GM21619 (cell line): ENCODE measurements at regions not wholly inside any gene's neighbourhood (a gene's known extent, or its start where the extent isn't known, plus 50 kb on each side); places are given as distances from the start of the nearest gene placed in this dataset.
"Not testable (repeated sequence)": the region's sequence is repeated elsewhere in the genome, so short reads cannot be mapped to it uniquely, and the experiment has no call there.

Experiments
- ATAC-seq: cut with Tn5 transposase; IDR thresholded peaks from one replicate; pipeline ENCODE4 v1.9.1; 2021; ENCODE audit not compliant: unreplicated experiment

DNA sequence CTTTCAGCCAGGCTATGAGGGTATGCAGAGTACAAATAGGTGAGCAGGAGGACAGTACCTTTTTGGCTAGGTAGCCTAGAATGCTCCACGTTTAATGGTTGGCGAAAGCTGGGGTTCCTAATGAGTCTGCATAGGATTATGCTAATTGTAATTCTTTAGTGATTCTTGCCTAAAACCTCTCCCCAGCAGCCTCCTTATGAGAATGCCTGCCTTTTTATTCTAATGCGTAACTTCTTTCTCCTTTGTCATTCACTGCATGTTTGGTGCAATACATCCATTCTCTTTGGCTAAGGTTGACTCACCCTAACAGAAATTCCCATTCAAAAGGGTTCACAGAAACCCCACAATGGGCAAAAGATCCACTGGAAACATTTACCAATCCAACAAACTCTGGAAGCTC, 752.2 kb downstream of the FSCB start:
- ATAC-seq, result no peak

DNA sequence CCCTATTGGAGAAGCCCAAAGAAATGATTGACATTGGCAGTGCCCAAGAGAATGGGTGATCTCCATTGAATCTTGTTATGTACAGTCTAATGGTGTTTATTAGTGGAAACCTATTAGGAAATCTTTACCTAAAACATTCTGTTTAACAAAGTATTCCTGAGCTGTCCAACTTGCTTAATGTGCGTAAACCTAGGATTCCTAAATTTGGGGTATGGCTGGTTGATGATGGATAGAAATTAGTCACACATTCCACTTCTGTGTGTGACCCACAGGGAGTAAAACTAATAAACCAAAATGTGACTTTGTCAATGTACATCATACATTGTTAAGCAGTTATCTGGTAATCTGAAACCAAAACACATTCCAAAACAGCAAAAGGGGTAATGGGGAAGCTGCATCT, 761.3 kb downstream of the FSCB start:
- ATAC-seq, result no peak

DNA sequence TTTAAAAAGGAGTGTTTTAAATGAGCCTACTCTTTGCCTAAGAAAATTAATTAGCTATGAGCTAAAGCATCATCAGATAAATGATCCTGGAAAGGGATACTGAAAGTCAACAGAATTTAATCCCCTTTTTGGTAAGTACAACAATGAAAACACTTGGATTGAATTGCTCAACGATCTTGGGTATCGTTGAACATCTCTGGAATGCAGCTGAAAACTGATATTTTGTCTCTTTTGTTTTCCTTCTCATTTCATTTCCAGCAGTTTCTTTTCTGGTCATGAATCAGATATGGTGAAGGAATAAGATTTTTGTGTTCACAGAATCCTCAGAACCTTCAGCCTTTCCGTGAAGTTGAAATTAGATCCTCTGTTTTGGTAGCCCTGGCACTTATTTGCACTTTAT, 771.2 kb downstream of the FSCB start:
- ATAC-seq, result no peak

DNA sequence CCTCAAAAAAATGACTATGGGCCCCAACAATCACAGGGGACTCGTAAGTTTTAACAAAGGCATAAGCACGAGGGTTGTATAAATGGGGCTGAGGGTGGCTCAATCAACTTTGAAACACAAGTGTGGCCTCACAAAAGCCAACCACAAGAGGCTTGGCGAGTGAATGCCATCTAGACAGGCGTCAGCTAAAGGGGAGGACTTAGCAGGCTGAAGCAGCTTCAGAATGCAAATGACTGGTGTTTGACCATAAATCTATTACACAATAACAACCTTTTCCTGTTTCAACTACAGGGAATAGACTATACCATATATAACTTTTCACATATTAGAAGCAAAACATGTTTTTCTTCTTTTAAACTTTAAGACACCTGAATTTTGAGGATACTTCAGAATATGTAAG, 777.9 kb downstream of the FSCB start:
- no peak for ATAC-seq

DNA sequence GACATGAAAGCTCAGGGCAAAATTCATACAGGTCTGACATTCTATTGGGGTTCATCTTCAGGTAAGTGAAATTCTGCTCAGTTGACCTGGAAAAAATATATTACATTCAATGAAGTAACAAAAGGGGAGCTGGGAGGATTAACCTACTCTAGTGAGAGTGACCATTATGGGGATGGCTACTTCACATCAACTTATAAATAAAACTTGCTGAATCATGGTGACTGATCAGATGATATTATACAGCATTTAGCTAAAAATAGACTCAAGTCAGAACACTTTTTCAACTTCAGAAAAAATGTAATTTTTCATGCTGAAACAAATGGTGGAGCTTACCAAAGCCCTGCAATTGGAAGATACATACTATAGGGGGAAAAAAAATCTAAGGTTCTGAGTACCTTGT, 800.2 kb downstream of the FSCB start:
- ATAC-seq, result no peak

DNA sequence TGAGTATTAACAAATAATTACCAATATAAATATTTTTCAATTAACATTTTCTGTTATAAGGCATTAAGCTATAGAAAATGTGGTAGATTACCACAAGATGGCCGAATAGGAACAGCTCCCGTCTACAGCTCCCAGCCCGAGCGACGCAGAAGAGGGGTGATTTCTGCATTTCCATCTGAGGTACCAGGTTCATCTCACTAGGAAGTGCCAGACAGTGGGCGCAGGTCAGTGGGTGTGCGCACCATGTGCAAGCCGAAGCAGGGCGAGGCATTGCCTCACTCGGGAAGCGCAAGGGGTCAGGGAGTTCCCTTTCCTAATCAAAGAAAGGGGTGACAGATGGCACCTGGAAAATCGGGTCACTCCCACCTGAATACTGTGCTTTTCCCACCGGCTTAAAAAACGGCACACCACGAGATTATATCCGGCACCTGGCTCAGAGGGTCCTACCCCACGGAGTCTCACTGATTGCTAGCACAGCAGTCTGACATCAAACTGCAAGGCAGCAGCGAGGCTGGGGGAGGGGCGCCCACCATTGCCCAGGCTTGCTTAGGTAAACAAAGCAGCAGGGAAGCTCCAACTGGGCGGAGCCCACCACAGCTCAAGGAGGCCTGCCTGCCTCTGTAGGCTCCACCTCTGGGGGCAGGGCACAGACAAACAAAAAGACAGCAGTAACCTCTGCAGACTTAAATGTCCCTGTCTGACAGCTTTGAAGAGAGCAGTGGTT, 808.4 kb downstream of the FSCB start:
- not testable (repeated sequence) for ATAC-seq

DNA sequence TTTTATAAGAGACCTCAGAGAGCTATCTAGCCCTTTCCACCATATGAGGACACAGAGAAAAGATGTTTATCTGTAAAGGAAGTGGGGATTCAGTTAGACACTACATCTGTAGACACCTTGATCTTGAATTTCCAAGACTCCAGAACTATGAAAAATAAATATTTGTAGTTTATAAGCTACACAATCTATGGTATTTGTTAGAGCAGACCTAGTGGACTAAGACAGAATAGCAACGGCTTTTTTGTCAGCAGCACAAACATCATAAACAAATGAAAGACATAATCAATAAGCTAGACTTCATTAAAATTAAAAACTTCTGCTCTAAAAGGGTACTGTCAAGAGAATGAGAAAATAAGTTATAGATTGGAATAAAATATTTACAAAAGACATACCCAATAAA, 810.1 kb downstream of the FSCB start:
- ATAC-seq, result no peak

DNA sequence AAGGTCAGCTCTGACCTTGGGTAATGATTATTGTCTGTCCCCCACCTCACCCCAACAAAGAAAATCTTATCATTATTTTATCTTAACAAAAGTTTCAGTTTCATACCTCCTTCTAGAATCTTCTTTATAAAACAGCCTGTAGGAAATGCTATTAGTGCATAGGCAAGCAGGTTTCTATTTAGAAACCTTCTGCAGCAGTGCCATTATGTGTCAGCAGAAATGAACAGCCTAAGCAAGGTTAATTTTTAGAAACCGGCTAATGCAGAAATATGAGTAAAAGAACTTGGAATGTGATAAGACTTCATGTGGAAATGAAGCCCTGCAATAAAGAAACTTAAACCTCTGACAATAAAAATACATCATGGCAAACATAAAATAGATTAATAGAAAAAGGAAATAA, 814.4 kb downstream of the FSCB start:
- no peak for ATAC-seq

DNA sequence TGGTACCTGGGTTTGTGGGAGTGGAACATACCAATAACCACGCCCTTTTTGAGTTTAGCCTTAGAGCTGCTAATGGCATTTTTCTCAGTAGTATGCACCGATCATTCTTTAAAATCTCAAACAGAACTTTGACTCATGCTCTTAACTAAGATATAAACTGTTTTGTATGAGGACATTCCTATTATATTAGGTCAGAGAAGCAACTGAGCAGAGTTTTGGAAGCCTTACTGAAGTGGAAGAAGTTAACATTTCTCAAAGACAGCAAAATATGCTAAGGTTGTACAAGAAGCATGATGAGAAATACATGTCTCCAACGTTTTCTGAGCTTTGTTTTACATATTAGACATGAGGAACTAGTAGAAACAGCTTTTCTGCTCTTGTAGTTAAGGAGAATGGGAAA, 819.2 kb downstream of the FSCB start:
- ATAC-seq, result no peak

DNA sequence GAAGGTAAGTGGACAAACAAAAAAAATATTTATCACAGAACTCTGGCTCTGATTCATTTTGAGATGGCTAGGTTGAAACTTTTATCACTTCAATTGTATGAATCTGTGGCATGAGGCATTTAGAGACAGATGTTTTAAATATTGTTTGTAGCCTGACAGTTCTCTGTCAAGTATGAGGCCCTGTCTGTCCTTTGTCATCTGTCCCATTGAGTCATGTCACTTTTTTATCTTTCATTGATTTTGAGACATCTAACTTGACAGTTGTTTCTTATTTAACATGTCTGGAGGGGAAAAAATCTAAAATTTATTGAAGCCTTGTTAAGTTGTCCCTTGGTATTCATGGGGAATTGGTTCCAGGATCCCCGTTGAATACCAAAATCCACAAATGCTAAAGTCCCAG, 829.5 kb downstream of the FSCB start:
- no peak for ATAC-seq

DNA sequence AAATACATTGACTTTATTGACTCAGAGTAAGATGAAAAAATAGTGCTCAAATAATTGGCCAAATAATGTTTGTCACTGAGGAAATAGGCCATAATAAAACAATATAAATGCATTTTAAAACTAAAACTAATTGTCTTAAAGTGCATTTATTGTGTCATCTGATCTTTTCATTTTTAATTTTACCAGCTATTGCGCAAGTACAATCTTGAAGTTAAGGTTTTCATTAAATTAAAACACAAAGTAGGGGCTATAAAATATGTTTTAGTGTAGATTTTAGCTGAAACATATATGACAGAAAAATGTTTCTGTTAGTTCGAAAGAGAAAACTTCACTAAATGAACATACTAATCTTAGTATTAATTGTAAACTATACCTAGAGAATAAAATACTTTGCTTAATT, 832.8 kb downstream of the FSCB start:
- ATAC-seq, result no peak

DNA sequence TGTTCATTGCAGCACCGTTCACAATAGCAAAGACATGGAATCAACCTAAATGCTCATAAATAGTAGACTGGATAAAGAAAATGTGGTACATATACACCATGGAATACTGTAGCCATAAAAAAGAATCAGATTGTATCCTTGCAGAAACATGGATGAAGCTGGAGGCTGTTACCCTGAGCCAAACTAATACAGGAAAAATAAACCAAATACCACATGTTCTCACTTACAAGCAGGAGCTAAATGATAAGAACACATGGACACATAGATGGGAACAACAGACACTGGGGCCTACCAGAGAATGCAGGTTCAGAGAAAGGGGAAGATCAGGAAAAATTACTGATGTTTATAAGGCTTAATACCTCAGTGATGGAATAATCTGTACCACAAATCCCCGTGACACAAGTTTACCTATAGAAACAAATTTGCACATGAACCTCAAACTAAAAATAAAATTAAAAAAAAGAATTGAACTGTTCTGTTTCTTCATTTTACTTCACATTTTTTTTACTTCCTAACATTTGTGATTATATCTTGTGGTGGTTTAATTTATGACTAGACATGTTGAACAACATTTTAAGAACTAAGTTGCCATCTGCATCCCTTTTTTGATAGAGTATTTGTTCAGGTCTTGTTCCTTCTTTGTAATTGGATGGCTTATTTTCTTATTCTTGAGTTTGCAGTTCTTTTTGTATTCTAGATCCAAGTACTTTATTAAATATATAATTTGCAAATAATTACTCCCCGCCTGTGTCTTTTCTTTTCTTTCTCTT, 835.2 kb downstream of the FSCB start:
- ATAC-seq, result no peak

DNA sequence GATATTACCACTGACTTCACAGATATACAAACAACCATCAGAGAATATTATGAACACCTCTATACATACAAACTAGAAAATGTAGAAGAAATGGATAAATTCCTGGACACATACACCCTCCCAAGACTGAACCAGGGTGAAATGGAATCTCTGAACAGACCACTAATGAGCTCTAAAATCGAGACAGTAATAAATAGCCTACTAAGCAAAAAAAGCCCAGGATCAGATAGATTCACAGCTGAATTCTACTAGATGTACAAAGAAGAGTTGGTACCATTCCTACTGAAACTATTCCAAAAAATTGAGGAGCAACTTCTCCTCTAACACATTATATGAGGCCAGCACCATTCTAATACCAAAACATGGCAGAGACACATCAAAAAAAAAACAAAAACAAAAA, 837.7 kb downstream of the FSCB start:
- no peak for ATAC-seq

DNA sequence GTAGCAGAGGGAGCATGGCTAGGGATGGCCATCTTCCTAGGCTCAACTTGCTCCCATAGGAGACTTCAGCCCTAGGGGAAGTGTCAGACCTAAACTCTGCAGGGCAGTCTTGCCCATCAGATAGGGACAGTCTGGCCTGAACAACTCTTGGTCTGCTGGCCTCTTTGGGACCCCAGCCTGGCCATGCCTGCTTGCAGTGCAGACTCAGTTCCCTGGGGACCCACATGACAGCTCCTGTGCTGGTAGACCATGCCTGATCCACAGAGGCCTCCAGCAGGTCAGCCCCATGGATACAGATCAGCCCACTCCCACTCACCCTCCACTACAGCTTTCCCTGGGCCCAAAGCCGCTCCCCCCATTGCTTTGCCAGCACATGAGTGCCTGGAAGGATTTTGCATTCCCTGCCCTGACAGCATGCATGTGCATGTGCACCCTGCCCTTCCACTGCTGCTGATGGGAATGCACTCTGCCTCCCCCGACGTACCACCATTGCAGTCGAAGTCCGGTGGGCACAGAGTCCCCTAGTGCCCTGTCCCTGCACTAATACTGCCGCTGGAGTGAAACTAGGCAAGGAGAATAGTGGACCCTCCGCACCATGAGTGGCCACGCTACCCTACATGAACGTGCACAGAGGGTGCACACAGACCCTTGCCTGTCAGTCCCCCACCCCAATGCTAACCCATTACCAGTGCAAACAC, 841.4 kb downstream of the FSCB start:
- ATAC-seq, result no peak

DNA sequence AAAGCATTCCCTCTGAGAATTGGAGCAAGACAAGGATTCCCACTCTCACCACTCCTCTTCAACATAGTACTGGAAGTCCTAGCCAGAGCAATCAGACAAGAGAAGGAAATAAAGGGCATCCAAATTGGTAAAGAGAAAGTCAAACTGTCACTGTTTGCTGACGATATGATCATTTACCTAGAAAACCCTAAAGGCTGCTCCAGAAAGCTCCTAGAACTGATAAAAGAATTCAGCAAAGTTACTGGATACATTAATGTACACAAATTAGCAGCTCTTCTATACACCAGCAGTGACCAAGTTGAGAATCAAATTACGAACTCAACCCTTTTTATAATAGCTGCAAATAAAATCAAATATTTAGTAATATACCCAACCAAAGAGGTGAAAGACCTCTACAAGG, 851.9 kb downstream of the FSCB start:
- not testable (repeated sequence) for ATAC-seq

DNA sequence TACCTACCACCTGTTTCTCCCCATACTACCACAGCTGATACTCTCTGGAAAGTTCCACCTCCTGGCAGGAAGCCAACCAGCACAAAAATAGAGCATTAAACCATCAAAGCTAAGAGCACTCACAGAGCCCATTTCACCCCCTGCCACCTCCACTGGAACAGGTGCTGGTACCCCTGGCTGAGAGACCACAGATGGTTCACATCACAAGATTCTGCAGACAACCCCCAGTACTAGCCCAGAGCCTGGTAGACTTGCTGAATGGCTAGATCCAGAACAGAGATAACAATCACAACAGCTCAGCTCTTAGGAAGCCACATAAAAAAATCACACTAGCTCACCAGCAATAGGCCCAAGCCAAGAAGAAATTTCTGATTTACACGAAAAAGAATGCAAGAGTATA, 855.2 kb downstream of the FSCB start:
- no peak for ATAC-seq

DNA sequence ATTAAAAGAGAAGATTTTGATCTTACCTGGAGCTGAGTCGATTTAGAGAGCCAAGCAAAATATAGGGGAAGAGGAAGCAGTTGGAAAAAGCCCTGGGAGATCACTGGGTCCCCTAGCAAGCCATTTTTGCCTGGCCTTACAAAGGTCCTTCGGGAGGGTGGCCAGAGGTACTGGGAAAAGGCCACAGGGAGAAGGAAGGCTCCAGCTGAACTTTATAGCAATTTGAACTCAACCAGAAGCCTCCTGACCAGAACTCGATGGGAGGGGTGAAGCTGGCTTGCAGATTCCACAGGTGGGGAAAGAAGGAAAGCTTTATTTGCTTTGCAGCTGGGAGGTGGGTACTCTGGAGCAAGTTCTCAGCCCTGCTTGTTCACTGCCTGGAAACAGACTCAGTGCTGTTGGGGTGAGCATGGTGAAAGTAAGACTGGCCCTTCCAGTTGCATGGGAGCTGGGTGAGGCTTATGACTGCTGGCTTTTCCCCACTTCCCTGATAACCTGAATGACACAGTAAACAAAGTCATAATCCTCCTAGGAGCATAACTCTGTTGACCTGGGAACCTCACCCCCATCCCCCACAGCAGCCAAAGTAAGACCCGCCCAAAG, 855.8 kb downstream of the FSCB start:
- no peak for ATAC-seq

DNA sequence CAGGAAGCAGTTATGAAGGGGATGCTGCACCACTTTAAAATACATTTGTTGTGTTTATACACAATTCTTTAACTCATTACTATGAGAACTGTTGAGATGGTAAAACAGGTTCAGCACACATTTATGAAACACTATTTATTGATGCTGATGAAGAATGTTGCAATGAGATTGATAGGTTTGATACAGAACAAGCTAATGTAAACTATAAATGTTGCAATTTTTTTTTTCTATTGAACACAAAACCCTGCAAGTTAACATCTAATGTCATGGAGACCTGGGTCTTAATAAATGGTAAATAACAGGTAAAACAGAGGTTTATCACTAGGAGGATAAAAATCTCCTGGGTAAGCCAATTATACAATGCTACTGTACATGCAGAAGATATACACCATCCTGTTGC, 857.6 kb downstream of the FSCB start:
- ATAC-seq, result no peak

DNA sequence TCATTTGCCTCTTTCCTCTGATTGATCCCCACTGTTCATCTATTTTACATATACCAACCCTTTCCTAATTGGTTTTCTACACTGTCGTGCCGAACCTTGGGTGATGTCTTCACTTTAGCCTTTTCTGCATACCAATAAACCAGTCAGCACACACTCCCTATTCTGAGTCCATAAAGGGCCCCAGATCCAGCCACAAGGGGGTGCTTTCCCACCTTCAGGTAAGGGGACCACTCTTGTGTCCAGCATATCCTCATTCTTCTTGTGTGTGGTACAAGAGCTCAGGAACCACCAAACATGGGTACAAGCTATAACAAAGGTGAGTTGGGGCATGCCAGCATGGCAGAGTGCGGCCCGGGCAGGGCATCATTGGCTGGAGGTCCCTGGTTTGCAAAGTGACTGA, 859.8 kb downstream of the FSCB start:
- ATAC-seq, result no peak

DNA sequence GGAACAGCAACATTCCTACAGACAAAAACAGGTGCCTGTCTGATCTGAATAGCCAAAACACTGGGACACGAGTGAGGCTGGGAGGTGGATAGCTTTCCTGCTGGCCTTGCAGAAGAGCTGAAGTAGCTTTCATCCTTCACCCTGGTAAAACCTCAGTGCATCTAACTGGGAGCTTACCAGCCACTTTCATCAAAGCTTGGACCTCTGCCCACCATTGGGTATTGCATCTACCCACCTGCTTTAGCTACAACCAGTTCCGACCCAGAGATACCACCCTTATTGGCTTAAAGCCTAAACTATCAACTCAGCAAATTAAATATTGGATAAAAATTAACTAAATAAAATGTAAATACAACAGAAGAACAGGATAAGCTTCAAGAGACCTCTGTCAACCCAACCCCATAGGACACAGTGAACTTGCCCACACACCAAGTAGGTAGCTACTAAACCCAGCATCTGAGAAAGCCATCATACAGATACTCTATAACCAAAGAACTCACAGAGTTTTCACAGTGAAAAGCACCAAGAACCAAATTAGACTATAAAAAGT, 866.3 kb downstream of the FSCB start:
- no peak for ATAC-seq

DNA sequence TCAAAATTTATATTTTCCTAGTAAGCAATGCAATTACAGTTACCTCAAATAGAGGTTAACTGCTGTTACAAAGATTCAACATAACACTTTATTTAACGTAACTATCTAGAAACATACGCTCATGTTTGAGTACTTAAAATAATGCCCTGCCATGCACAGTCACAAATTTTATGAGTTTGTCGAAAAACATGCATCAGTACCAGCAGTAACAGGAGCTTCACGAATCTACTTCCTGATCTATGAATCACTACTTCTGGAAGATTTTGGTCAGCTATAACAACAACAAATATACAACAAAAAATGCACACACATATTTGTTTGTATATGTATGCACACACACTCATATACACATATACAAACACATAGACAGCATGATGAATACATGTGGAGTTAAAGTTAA, 881.8 kb downstream of the FSCB start:
- ATAC-seq, result no peak
